ENCODE measurements at regions not wholly inside any gene's neighbourhood (a gene's known extent, or its start where the extent isn't known, plus 50 kb on each side); places are given as distances from the start of the nearest gene placed in this dataset.

DNA sequence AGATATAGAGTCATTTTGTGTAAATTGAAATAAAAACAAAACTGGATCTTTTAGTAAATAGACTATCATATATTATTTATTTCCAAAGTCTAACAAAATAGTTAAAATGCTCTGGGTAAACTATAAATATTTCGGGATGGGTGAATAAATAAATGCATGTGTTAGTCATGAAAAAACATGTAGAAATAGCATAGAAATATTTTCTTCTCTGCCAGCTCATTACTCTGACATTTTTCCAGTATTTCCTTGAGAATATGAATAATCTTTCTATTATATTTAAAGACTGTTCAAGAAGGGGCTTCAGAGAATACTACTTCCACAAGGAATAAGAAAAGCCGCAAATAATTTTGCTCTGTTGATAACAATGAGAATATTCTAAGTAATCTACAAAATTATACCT lies 880.4 kb downstream of the TRIB2 start:
- Histone ChIP-seq H3K27me3 (ENCODE audit: control insufficient read depth in 2 of 2, insufficient read depth in 2 of 2, low read length in 2 of 2) (no peaks in the 10 kb centered on the region), H3K9me1 (ENCODE audit: control insufficient read depth, insufficient read depth, low read length) (no peaks in the 10 kb centered on the region), H3K4me1 (replicated peaks in 1 of 2; ENCODE audit: control insufficient read depth in 2 of 2, insufficient read depth in 2 of 2, low read length in 2 of 2) (no peaks in the 10 kb centered on the region), H3K36me3 (ENCODE audit: control insufficient read depth, insufficient read depth, low read length) (no peaks in the 10 kb centered on the region), H4K20me1 (replicated peaks; ENCODE audit: control insufficient read depth, insufficient read depth, low read length) (no peaks in the 10 kb centered on the region), H3K9ac (ENCODE audit: insufficient read depth in 1 of 2, low read depth in 2 of 2, low read length in 2 of 2) (no peak overlapping the region), H2AFZ (ENCODE audit: low read depth, low read length) (no peak overlapping the region), H3K9me3 (replicated peaks; ENCODE audit: control insufficient read depth, insufficient read depth, low read depth, low read length) (0 out of 2 replicates have a peak, but pooled peaks cover under 1% of the 10 kb centered on the region), H3K27ac (ENCODE audit: extremely low read depth, low read depth, low read length) (no peak overlapping the region), H3K79me2 (ENCODE audit: control insufficient read depth, insufficient read depth, low read length) (no peaks in the 10 kb centered on the region), H3K4me2 (ENCODE audit: insufficient read depth, low read length) (no peak overlapping the region), H3K4me3 (no peak overlapping the region)
- ChIA-PET CTCF (ENCODE audit: low intra/inter-chr PET ratio) (no interaction called here), POLR2A (no interaction called here)
- TF ChIP-seq, protein P1, sequence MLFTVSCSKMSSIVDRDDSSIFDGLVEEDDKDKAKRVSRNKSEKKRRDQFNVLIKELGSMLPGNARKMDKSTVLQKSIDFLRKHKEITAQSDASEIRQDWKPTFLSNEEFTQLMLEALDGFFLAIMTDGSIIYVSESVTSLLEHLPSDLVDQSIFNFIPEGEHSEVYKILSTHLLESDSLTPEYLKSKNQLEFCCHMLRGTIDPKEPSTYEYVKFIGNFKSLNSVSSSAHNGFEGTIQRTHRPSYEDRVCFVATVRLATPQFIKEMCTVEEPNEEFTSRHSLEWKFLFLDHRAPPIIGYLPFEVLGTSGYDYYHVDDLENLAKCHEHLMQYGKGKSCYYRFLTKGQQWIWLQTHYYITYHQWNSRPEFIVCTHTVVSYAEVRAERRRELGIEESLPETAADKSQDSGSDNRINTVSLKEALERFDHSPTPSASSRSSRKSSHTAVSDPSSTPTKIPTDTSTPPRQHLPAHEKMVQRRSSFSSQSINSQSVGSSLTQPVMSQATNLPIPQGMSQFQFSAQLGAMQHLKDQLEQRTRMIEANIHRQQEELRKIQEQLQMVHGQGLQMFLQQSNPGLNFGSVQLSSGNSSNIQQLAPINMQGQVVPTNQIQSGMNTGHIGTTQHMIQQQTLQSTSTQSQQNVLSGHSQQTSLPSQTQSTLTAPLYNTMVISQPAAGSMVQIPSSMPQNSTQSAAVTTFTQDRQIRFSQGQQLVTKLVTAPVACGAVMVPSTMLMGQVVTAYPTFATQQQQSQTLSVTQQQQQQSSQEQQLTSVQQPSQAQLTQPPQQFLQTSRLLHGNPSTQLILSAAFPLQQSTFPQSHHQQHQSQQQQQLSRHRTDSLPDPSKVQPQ (CRISPR knock-in tag; IDR thresholded peaks at IDR 0.05; ENCODE audit: borderline replicate concordance), result no peak
- TF ChIP-seq MIER1 (IDR thresholded peaks at IDR 0.05; ENCODE audit: low read depth) (no peak), POLR3A (IDR thresholded peaks at IDR 0.05; ENCODE audit: borderline replicate concordance, extremely low read depth, insufficient read depth, insufficient read length) (no peak), PHF21A (IDR thresholded peaks at IDR 0.05; ENCODE audit: borderline replicate concordance, low read depth) (no peak), KLF16 (IDR thresholded peaks at IDR 0.05) (no peak), CREBBP (IDR thresholded peaks at IDR 0.05; ENCODE audit: low read depth, low read length) (no peak), FUS (optimal IDR thresholded peaks at IDR 0.05; ENCODE audit: low read depth, low read length) (no peak), SOX6 (IDR thresholded peaks at IDR 0.05) (no peak), ZNF41 (CRISPR knock-in tag; conservative IDR thresholded peaks at IDR 0.05) (no peak), CHD1 (IDR thresholded peaks at IDR 0.05; ENCODE audit: low read length) (no peak), ZNF431 (CRISPR knock-in tag; IDR thresholded peaks at IDR 0.05) (no peak), HDAC3 (IDR thresholded peaks at IDR 0.05; ENCODE audit: borderline replicate concordance, partially characterized antibody) (no peak)
- TF ChIP-seq, protein P2, sequence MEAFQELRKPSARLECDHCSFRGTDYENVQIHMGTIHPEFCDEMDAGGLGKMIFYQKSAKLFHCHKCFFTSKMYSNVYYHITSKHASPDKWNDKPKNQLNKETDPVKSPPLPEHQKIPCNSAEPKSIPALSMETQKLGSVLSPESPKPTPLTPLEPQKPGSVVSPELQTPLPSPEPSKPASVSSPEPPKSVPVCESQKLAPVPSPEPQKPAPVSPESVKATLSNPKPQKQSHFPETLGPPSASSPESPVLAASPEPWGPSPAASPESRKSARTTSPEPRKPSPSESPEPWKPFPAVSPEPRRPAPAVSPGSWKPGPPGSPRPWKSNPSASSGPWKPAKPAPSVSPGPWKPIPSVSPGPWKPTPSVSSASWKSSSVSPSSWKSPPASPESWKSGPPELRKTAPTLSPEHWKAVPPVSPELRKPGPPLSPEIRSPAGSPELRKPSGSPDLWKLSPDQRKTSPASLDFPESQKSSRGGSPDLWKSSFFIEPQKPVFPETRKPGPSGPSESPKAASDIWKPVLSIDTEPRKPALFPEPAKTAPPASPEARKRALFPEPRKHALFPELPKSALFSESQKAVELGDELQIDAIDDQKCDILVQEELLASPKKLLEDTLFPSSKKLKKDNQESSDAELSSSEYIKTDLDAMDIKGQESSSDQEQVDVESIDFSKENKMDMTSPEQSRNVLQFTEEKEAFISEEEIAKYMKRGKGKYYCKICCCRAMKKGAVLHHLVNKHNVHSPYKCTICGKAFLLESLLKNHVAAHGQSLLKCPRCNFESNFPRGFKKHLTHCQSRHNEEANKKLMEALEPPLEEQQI (IDR thresholded peaks at IDR 0.05), result no peak
- intact Hi-C loops (cut with micrococcal nuclease), result no loop called here
- in situ Hi-C loops (cut with MboI), result no loop called here
- 0% methylated on average over 2 of the region's 2 CpGs for WGBS (ENCODE audit: insufficient coverage, low coverage, missing lambda C conversion rate)
- FAIRE-seq (no peak), DNase-seq (ENCODE audit: extremely low read depth in 1 of 4, low spot score in 3 of 4) (no peak), ATAC-seq (no peak)
- BruUV-seq (replicated peaks), result no TSS peak
